Caco-2 (cell line): ENCODE measurements at regions not wholly inside any gene's neighbourhood (a gene's known extent, or its start where the extent isn't known, plus 50 kb on each side); places are given as distances from the start of the nearest gene placed in this dataset.

Source experiments
- BruUV-seq: library from RNA; stranded (reverse); fragments of 400-500 nt; replicated peaks from 2 replicates; lab custom pipeline; 2021; lab: Mats Ljungman, UMichigan
- CTCF ChIA-PET: fragments of 300-600 bp; sonication (Branson Sonifier 250); formaldehyde crosslinking; loops from one replicate; lab custom pipeline; 2022; ENCODE audit warnings: antibody characterized with exemption; lab: Charles Lee
- POLR2A ChIA-PET: fragments of 300-600 bp; sonication (Branson Sonifier 250); formaldehyde crosslinking; loops from one replicate; lab custom pipeline; 2022; ENCODE audit warnings: antibody characterized with exemption; lab: Charles Lee
- DNase-seq, 2 experiments: peaks; one replicate each; pipeline versions ENCODE4 v3.0.0 to v3.0.0-alpha.2; 2020 to 2022
- H3K27me3 ChIP-seq: replicated peaks from 2 replicates; pipeline ENCODE4 v1.6.0; 2011; ENCODE audit warnings: low read length; ENCODE audit not compliant: control insufficient read depth, insufficient read depth
- H3K36me3 ChIP-seq: 2 replicates; pipeline ENCODE4 v1.5.1; 2011; ENCODE audit warnings: low read length; ENCODE audit not compliant: control insufficient read depth, insufficient read depth
- H3K4me1 ChIP-seq: fragments of 250-450 bp; sonication (Bioruptor Pico); 2 replicates; pipeline ENCODE4 v1.5.1; 2020; ENCODE audit warnings: mild to moderate bottlenecking
- H3K4me3 ChIP-seq: 2 replicates; pipeline ENCODE4 v1.5.1; 2011; ENCODE audit warnings: low read depth, mild to moderate bottlenecking, control low read depth, low read length
- H3K9me3 ChIP-seq: fragments of 250-450 bp; sonication (Bioruptor Pico); 2 replicates; pipeline ENCODE4 v1.5.1; 2020; ENCODE audit warnings: mild to moderate bottlenecking, moderate library complexity
- H3K27ac Mint-ChIP-seq: one replicate; pipeline ENCODE4 v1.8.0; 2022; ENCODE audit warnings: mixed read lengths; ENCODE audit not compliant: unreplicated experiment
- H3K27me3 Mint-ChIP-seq: one replicate; pipeline ENCODE4 v1.8.0; 2022; ENCODE audit warnings: mixed read lengths; ENCODE audit not compliant: insufficient read depth, unreplicated experiment
- H3K36me3 Mint-ChIP-seq: one replicate; pipeline ENCODE4 v1.8.0; 2022; ENCODE audit warnings: mild to moderate bottlenecking, mixed read lengths; ENCODE audit not compliant: insufficient read depth, unreplicated experiment
- H3K4me1 Mint-ChIP-seq: one replicate; pipeline ENCODE4 v1.8.0; 2022; ENCODE audit warnings: low read depth, mixed read lengths; ENCODE audit not compliant: unreplicated experiment
- H3K4me3 Mint-ChIP-seq: one replicate; pipeline ENCODE4 v1.8.0; 2022; ENCODE audit warnings: mild to moderate bottlenecking, moderate library complexity, mixed read lengths; ENCODE audit not compliant: unreplicated experiment
- H3K9me3 Mint-ChIP-seq: one replicate; pipeline ENCODE4 v1.8.0; 2022; ENCODE audit warnings: mixed read lengths; ENCODE audit not compliant: unreplicated experiment
- CTCF ChIP-seq, 2 experiments: fragments of 200-600 bp in 1 of 2; IDR thresholded peaks; 1 replicate in 1 of 2; 2 replicates in 1 of 2; pipeline versions ENCODE4 v1.5.1 to v1.8.0; 2011 to 2022; ENCODE audit warnings: antibody characterized with exemption in 1 of 2, control low read depth in 1 of 2, inconsistent platforms in 1 of 2, low read depth in 1 of 2, low read length in 1 of 2, mild to moderate bottlenecking in 1 of 2, moderate library complexity in 1 of 2; ENCODE audit not compliant: insufficient read depth in 1 of 2, severe bottlenecking in 1 of 2, unreplicated experiment in 1 of 2
- intact Hi-C: fragments of 100-400 bp; cut with micrococcal nuclease; formaldehyde crosslinking; loops from one replicate; pipeline ENCODE4 v1.10.0; 2022; ENCODE audit not compliant: unreplicated experiment

GRCh38 chr5:86112249-86112648, 505.5 kb upstream of the COX7C start:
- no peak overlapping the region for H3K4me3 ChIP-seq
- CTCF ChIA-PET, result no interaction called here
- no TSS peak for BruUV-seq
- POLR2A ChIA-PET, result no interaction called here
- Mint-ChIP-seq H3K36me3 (no peaks in the 10 kb centered on the region), H3K9me3 (no peaks in the 10 kb centered on the region), H3K27me3 (no peaks in the 10 kb centered on the region), H3K27ac (no peak overlapping the region), H3K4me3 (no peak overlapping the region), H3K4me1 (no peaks in the 10 kb centered on the region)
- no peak for DNase-seq
- no peaks in the 10 kb centered on the region for H3K27me3 ChIP-seq
- H3K9me3 ChIP-seq, result no peaks in the 10 kb centered on the region
- H3K36me3 ChIP-seq, result no peaks in the 10 kb centered on the region
- TF ChIP-seq CTCF (IDR thresholded peaks at IDR 0.05; ENCODE audit: insufficient read depth in 1 of 2, low read depth in 1 of 2, low read length in 1 of 2, severe bottlenecking in 1 of 2, unreplicated experiment in 1 of 2), result no peak
- intact Hi-C loops, result no loop called here
- H3K4me1 ChIP-seq, result no peaks in the 10 kb centered on the region

GRCh38 chr5:86115164-86115563, 502.6 kb upstream of the COX7C start:
- CTCF ChIA-PET, result no interaction called here
- H3K36me3 ChIP-seq, result no peaks in the 10 kb centered on the region
- no peaks in the 10 kb centered on the region for H3K4me1 ChIP-seq
- no peak overlapping the region for H3K4me3 ChIP-seq
- Mint-ChIP-seq H3K9me3 (no peaks in the 10 kb centered on the region), H3K27ac (no peak overlapping the region), H3K4me3 (no peak overlapping the region), H3K36me3 (no peaks in the 10 kb centered on the region), H3K27me3 (no peaks in the 10 kb centered on the region), H3K4me1 (no peaks in the 10 kb centered on the region)
- no peaks in the 10 kb centered on the region for H3K9me3 ChIP-seq
- H3K27me3 ChIP-seq, result no peaks in the 10 kb centered on the region
- intact Hi-C loops, result no loop called here
- POLR2A ChIA-PET, result no interaction called here
- no TSS peak for BruUV-seq
- TF ChIP-seq CTCF (IDR thresholded peaks at IDR 0.05; ENCODE audit: insufficient read depth in 1 of 2, low read depth in 1 of 2, low read length in 1 of 2, severe bottlenecking in 1 of 2, unreplicated experiment in 1 of 2), result no peak
- DNase-seq, result no peak

GRCh38 chr5:86118542-86118941, 499.2 kb upstream of the COX7C start:
- Histone ChIP-seq H3K27me3 (no peaks in the 10 kb centered on the region), H3K9me3 (no peaks in the 10 kb centered on the region), H3K4me3 (no peak overlapping the region), H3K4me1 (no peaks in the 10 kb centered on the region), H3K36me3 (no peaks in the 10 kb centered on the region)
- TF ChIP-seq CTCF (IDR thresholded peaks at IDR 0.05; ENCODE audit: insufficient read depth in 1 of 2, low read depth in 1 of 2, low read length in 1 of 2, severe bottlenecking in 1 of 2, unreplicated experiment in 1 of 2), result peak in 1 of 2 experiments; percentile 11
- Mint-ChIP-seq H3K4me3 (no peak overlapping the region), H3K4me1 (no peaks in the 10 kb centered on the region), H3K27me3 (no peaks in the 10 kb centered on the region), H3K27ac (no peak overlapping the region), H3K36me3 (no peaks in the 10 kb centered on the region), H3K9me3 (no peaks in the 10 kb centered on the region)
- intact Hi-C loops, result no loop called here
- no TSS peak for BruUV-seq
- ChIA-PET POLR2A (no interaction called here), CTCF (no interaction called here)
- DNase-seq, result no peak
